Activated naive CD4-positive, alpha-beta T cell treated with anti-CD3 and anti-CD28 coated beads, Interleukin-2, amount 50 U/mL, for 24 hours (primary cell): ENCODE measurements at regions not wholly inside any gene's neighbourhood (a gene's known extent, or its start where the extent isn't known, plus 50 kb on each side); places are given as distances from the start of the nearest gene placed in this dataset.
"Not testable (repeated sequence)": the region's sequence is repeated elsewhere in the genome, so short reads cannot be mapped to it uniquely, and the experiment has no call there.

ENCODE experiments used
- H3K27ac Mint-ChIP-seq: one replicate; pipeline ENCODE4 v1.8.0; 2021; ENCODE audit warnings: mild to moderate bottlenecking, mixed read lengths
- H3K27me3 Mint-ChIP-seq: one replicate; pipeline ENCODE4 v1.8.0; 2021; ENCODE audit warnings: mixed read lengths
- H3K36me3 Mint-ChIP-seq: one replicate; pipeline ENCODE4 v1.8.0; 2021; ENCODE audit warnings: mixed read lengths
- H3K4me1 Mint-ChIP-seq: one replicate; pipeline ENCODE4 v1.8.0; 2021; ENCODE audit warnings: mixed read lengths
- H3K4me3 Mint-ChIP-seq: one replicate; pipeline ENCODE4 v1.8.0; 2021; ENCODE audit warnings: mild to moderate bottlenecking, mixed read lengths
- H3K9me3 Mint-ChIP-seq: one replicate; pipeline ENCODE4 v1.8.0; 2021; ENCODE audit warnings: mixed read lengths

- H3K9me3 Mint-ChIP-seq = peaks cover 5% of the 10 kb centered on the region
- no peak overlapping the region for H3K27ac Mint-ChIP-seq
- H3K4me1 Mint-ChIP-seq = no peaks in the 10 kb centered on the region
- H3K36me3 Mint-ChIP-seq = no peaks in the 10 kb centered on the region
- no peaks in the 10 kb centered on the region for H3K27me3 Mint-ChIP-seq
- H3K4me3 Mint-ChIP-seq = no peak overlapping the region
Observed at GRCh38 chr18:28338316-28338715, 161.4 kb upstream of the CDH2 start.

GRCh38 chr18:28334516-28334915, 157.6 kb upstream of the CDH2 start:
- no peaks in the 10 kb centered on the region for H3K27me3 Mint-ChIP-seq
- no peak overlapping the region for H3K27ac Mint-ChIP-seq
- H3K4me3 Mint-ChIP-seq = no peak overlapping the region
- no peaks in the 10 kb centered on the region for H3K36me3 Mint-ChIP-seq
- peaks cover 5% of the 10 kb centered on the region for H3K9me3 Mint-ChIP-seq
- H3K4me1 Mint-ChIP-seq = no peaks in the 10 kb centered on the region

- Mint-ChIP-seq H3K27ac (no peak overlapping the region), H3K9me3 (peaks cover 5% of the 10 kb centered on the region), H3K4me3 (no peak overlapping the region), H3K27me3 (no peaks in the 10 kb centered on the region), H3K36me3 (no peaks in the 10 kb centered on the region), H3K4me1 (no peaks in the 10 kb centered on the region)
Observed at GRCh38 chr18:28332071-28332470, 155.1 kb upstream of the CDH2 start.

- Mint-ChIP-seq H3K4me3 (no peak overlapping the region), H3K27me3 (no peaks in the 10 kb centered on the region), H3K4me1 (no peaks in the 10 kb centered on the region), H3K27ac (no peak overlapping the region), H3K36me3 (no peaks in the 10 kb centered on the region), H3K9me3 (peaks cover 5% of the 10 kb centered on the region)
Observed at GRCh38 chr18:28331551-28331950, 154.6 kb upstream of the CDH2 start.

- Mint-ChIP-seq H3K27me3 (no peaks in the 10 kb centered on the region), H3K36me3 (no peaks in the 10 kb centered on the region), H3K4me3 (no peak overlapping the region), H3K9me3 (peaks cover 5% of the 10 kb centered on the region), H3K27ac (no peak overlapping the region), H3K4me1 (no peaks in the 10 kb centered on the region)
Observed at GRCh38 chr18:28313602-28314001, 136.7 kb upstream of the CDH2 start.

- no peaks in the 10 kb centered on the region for H3K27me3 Mint-ChIP-seq
- H3K4me1 Mint-ChIP-seq = no peaks in the 10 kb centered on the region
- H3K4me3 Mint-ChIP-seq = no peak overlapping the region
- no peaks in the 10 kb centered on the region for H3K36me3 Mint-ChIP-seq
- H3K9me3 Mint-ChIP-seq = peaks cover 14% of the 10 kb centered on the region
- H3K27ac Mint-ChIP-seq = no peak overlapping the region
Observed at GRCh38 chr18:28288784-28289183, 111.9 kb upstream of the CDH2 start.

GRCh38 chr18:28287146-28287545, 110.2 kb upstream of the CDH2 start:
- Mint-ChIP-seq H3K4me1 (no peaks in the 10 kb centered on the region), H3K27ac (no peak overlapping the region), H3K4me3 (no peak overlapping the region), H3K27me3 (no peaks in the 10 kb centered on the region), H3K9me3 (peaks cover 14% of the 10 kb centered on the region), H3K36me3 (no peaks in the 10 kb centered on the region)

- Mint-ChIP-seq H3K36me3 (no peaks in the 10 kb centered on the region), H3K27me3 (no peaks in the 10 kb centered on the region), H3K4me1 (no peaks in the 10 kb centered on the region), H3K4me3 (no peak overlapping the region), H3K27ac (no peak overlapping the region), H3K9me3 (peaks cover 6% of the 10 kb centered on the region)
Observed at GRCh38 chr18:28284132-28284531, 107.2 kb upstream of the CDH2 start.

GRCh38 chr18:28281400-28281799, 104.5 kb upstream of the CDH2 start:
- Mint-ChIP-seq H3K4me3 (no peak overlapping the region), H3K36me3 (no peaks in the 10 kb centered on the region), H3K27ac (no peak overlapping the region), H3K4me1 (no peaks in the 10 kb centered on the region), H3K9me3 (peaks cover 6% of the 10 kb centered on the region), H3K27me3 (no peaks in the 10 kb centered on the region)

- H3K9me3 Mint-ChIP-seq = peaks cover 7% of the 10 kb centered on the region
- no peaks in the 10 kb centered on the region for H3K4me1 Mint-ChIP-seq
- H3K36me3 Mint-ChIP-seq = no peaks in the 10 kb centered on the region
- H3K4me3 Mint-ChIP-seq = no peak overlapping the region
- no peak overlapping the region for H3K27ac Mint-ChIP-seq
- no peaks in the 10 kb centered on the region for H3K27me3 Mint-ChIP-seq
Observed at GRCh38 chr18:28269750-28270149, 92.8 kb upstream of the CDH2 start.

GRCh38 chr18:28267878-28268625, 91.1 kb upstream of the CDH2 start:
- H3K36me3 Mint-ChIP-seq = no peaks in the 10 kb centered on the region
- H3K27ac Mint-ChIP-seq = no peak overlapping the region
- peaks cover 7% of the 10 kb centered on the region for H3K9me3 Mint-ChIP-seq
- H3K4me1 Mint-ChIP-seq = no peaks in the 10 kb centered on the region
- H3K4me3 Mint-ChIP-seq = no peak overlapping the region
- H3K27me3 Mint-ChIP-seq = no peaks in the 10 kb centered on the region

- Mint-ChIP-seq H3K27me3 (no peaks in the 10 kb centered on the region), H3K36me3 (no peaks in the 10 kb centered on the region), H3K4me1 (no peaks in the 10 kb centered on the region), H3K4me3 (no peak overlapping the region), H3K27ac (no peak overlapping the region), H3K9me3 (peaks cover 7% of the 10 kb centered on the region)
Observed at GRCh38 chr18:28267276-28267675, 90.3 kb upstream of the CDH2 start.

GRCh38 chr18:28256166-28256565, 79.2 kb upstream of the CDH2 start:
- H3K27me3 Mint-ChIP-seq = no peaks in the 10 kb centered on the region
- H3K36me3 Mint-ChIP-seq = no peaks in the 10 kb centered on the region
- H3K4me1 Mint-ChIP-seq = no peaks in the 10 kb centered on the region
- no peak overlapping the region for H3K4me3 Mint-ChIP-seq
- no peak overlapping the region for H3K27ac Mint-ChIP-seq
- no peaks in the 10 kb centered on the region for H3K9me3 Mint-ChIP-seq

- no peak overlapping the region for H3K27ac Mint-ChIP-seq
- H3K27me3 Mint-ChIP-seq = no peaks in the 10 kb centered on the region
- no peak overlapping the region for H3K4me3 Mint-ChIP-seq
- no peaks in the 10 kb centered on the region for H3K36me3 Mint-ChIP-seq
- H3K9me3 Mint-ChIP-seq = peaks cover 6% of the 10 kb centered on the region
- H3K4me1 Mint-ChIP-seq = no peaks in the 10 kb centered on the region
Observed at GRCh38 chr18:28248653-28249052, 71.7 kb upstream of the CDH2 start.

GRCh38 chr18:28240626-28241025, 63.7 kb upstream of the CDH2 start:
- not testable (repeated sequence) for H3K4me3 Mint-ChIP-seq, H3K27ac Mint-ChIP-seq, H3K36me3 Mint-ChIP-seq, H3K27me3 Mint-ChIP-seq, H3K4me1 Mint-ChIP-seq, H3K9me3 Mint-ChIP-seq

- no peaks in the 10 kb centered on the region for H3K9me3 Mint-ChIP-seq
- H3K4me3 Mint-ChIP-seq = no peak overlapping the region
- no peaks in the 10 kb centered on the region for H3K27me3 Mint-ChIP-seq
- no peaks in the 10 kb centered on the region for H3K4me1 Mint-ChIP-seq
- H3K36me3 Mint-ChIP-seq = no peaks in the 10 kb centered on the region
- no peak overlapping the region for H3K27ac Mint-ChIP-seq
Observed at GRCh38 chr18:28236487-28236886, 59.6 kb upstream of the CDH2 start.
